Vagina (tissue), 2 donors: ENCODE measurements at regions not wholly inside any gene's neighbourhood (a gene's known extent, or its start where the extent isn't known, plus 50 kb on each side); places are given as distances from the start of the nearest gene placed in this dataset.
"Not testable (repeated sequence)": the region's sequence is repeated elsewhere in the genome, so short reads cannot be mapped to it uniquely, and the experiment has no call there.

Source experiments
- DNase-seq, 2 donors: peaks; one replicate each; pipeline ENCODE4 v3.0.0-alpha.2; 2017; ENCODE audit errors: extremely low spot score in 2 of 2
- H3K27ac ChIP-seq: fragments of 200-600 bp; sonication (generic); one replicate; pipeline ENCODE4 v1.5.1; 2019
- H3K27me3 ChIP-seq: fragments of 200-600 bp; sonication (generic); one replicate; pipeline ENCODE4 v1.5.1; 2019
- H3K36me3 ChIP-seq, 2 donors: fragments of 200-600 bp; sonication (generic); one replicate each; pipeline ENCODE4 v1.5.1; 2017 to 2019
- H3K4me1 ChIP-seq: fragments of 200-600 bp; sonication (generic); one replicate; pipeline ENCODE4 v1.5.1; 2019
- H3K4me3 ChIP-seq, 2 donors: fragments of 200-600 bp; sonication (generic); 1 replicate in 1 of 2; 2 replicates in 1 of 2; pipeline ENCODE4 v1.5.1; 2016 to 2019
- H3K9me3 ChIP-seq: fragments of 200-600 bp; sonication (generic); one replicate; pipeline ENCODE4 v1.5.1; 2019
- CTCF ChIP-seq, 3 experiments: fragments of 450-650 bp in 2 of 3; fragments of 200-600 bp in 1 of 3; sonication (generic) in 1 of 3; IDR thresholded peaks; one replicate each; pipeline ENCODE4 v1.5.1; 2017 to 2019; ENCODE audit warnings: antibody characterized with exemption in 3 of 3, mild to moderate bottlenecking in 2 of 3, moderate library complexity in 2 of 3
- POLR2A ChIP-seq, 2 donors: fragments of 450-650 bp; IDR thresholded peaks; one replicate each; pipeline ENCODE4 v1.6.1; 2017; ENCODE audit warnings: antibody characterized with exemption in 2 of 2, mild to moderate bottlenecking in 2 of 2, moderate library complexity in 2 of 2
- POLR2AphosphoS5 ChIP-seq, 2 donors: sonication (generic); formaldehyde crosslinking; IDR thresholded peaks; one replicate each; pipeline ENCODE4 v1.9.0; 2017; ENCODE audit warnings: antibody characterized with exemption in 2 of 2, mild to moderate bottlenecking in 2 of 2, low read depth in 1 of 2; ENCODE audit not compliant: insufficient read depth in 1 of 2
- intact Hi-C: fragments of 100-400 bp; cut with DNase I; formaldehyde crosslinking; loops from one replicate; pipeline ENCODE4 v1.15.1; 2023

- no peaks in the 10 kb centered on the region for H3K9me3 ChIP-seq
- H3K27me3 ChIP-seq: no peaks in the 10 kb centered on the region
- H3K27ac ChIP-seq: no peak overlapping the region
- no peak overlapping the region for H3K4me3 ChIP-seq
- DNase-seq: no peak
- intact Hi-C loops: no loop called here
- no peaks in the 10 kb centered on the region for H3K4me1 ChIP-seq
- H3K36me3 ChIP-seq: no peaks in the 10 kb centered on the region
- TF ChIP-seq CTCF (IDR thresholded peaks at IDR 0.05) (no peak), POLR2AphosphoS5 (IDR thresholded peaks at IDR 0.05; ENCODE audit: insufficient read depth in 1 of 2, low read depth in 1 of 2) (no peak), POLR2A (IDR thresholded peaks at IDR 0.05) (no peak)
These were observed 186.4 kb downstream of the POLR1F start for GRCh38 chr7:19522486-19522885.

GRCh38 chr7:19520392-19520791 is 188.4 kb downstream of the POLR1F start:
- Histone ChIP-seq H3K9me3 (no peaks in the 10 kb centered on the region), H3K4me1 (no peaks in the 10 kb centered on the region), H3K27ac (no peak overlapping the region), H3K36me3 (no peaks in the 10 kb centered on the region), H3K27me3 (no peaks in the 10 kb centered on the region), H3K4me3 (no peak overlapping the region)
- no peak for DNase-seq
- TF ChIP-seq POLR2A (IDR thresholded peaks at IDR 0.05) (no peak), CTCF (IDR thresholded peaks at IDR 0.05) (no peak), POLR2AphosphoS5 (IDR thresholded peaks at IDR 0.05; ENCODE audit: insufficient read depth in 1 of 2, low read depth in 1 of 2) (no peak)
- intact Hi-C loops: no loop called here

GRCh38 chr7:19519443-19520021 is 189.3 kb downstream of the POLR1F start:
- no peak for DNase-seq
- TF ChIP-seq CTCF (IDR thresholded peaks at IDR 0.05) (no peak), POLR2A (IDR thresholded peaks at IDR 0.05) (no peak), POLR2AphosphoS5 (IDR thresholded peaks at IDR 0.05; ENCODE audit: insufficient read depth in 1 of 2, low read depth in 1 of 2) (no peak)
- Histone ChIP-seq H3K4me3 (no peak overlapping the region), H3K4me1 (no peaks in the 10 kb centered on the region), H3K27ac (no peak overlapping the region), H3K36me3 (no peaks in the 10 kb centered on the region), H3K27me3 (no peaks in the 10 kb centered on the region), H3K9me3 (no peaks in the 10 kb centered on the region)
- intact Hi-C loops: no loop called here

GRCh38 chr7:19517546-19517945 is 191.3 kb downstream of the POLR1F start:
- H3K4me3 ChIP-seq, H3K9me3 ChIP-seq, H3K36me3 ChIP-seq, H3K4me1 ChIP-seq, intact Hi-C loops, DNase-seq, H3K27me3 ChIP-seq, H3K27ac ChIP-seq: not testable (repeated sequence)

- Histone ChIP-seq H3K27ac (no peak overlapping the region), H3K4me1 (no peaks in the 10 kb centered on the region), H3K36me3 (no peaks in the 10 kb centered on the region), H3K27me3 (no peaks in the 10 kb centered on the region), H3K9me3 (no peaks in the 10 kb centered on the region), H3K4me3 (no peak overlapping the region)
- intact Hi-C loops: no loop called here
- DNase-seq: no peak
- TF ChIP-seq POLR2A (IDR thresholded peaks at IDR 0.05) (no peak), CTCF (IDR thresholded peaks at IDR 0.05) (no peak), POLR2AphosphoS5 (IDR thresholded peaks at IDR 0.05; ENCODE audit: insufficient read depth in 1 of 2, low read depth in 1 of 2) (no peak)
These were observed 200.0 kb downstream of the POLR1F start for GRCh38 chr7:19508821-19509220.
